GM15510 (cell line): ENCODE measurements at regions not wholly inside any gene's neighbourhood (a gene's known extent, or its start where the extent isn't known, plus 50 kb on each side); places are given as distances from the start of the nearest gene placed in this dataset.

Experiments used
- POLR2A ChIP-seq: IDR thresholded peaks from 3 replicates; pipeline ENCODE4 v1.6.1; 2011; ENCODE audit warnings: borderline replicate concordance; ENCODE audit not compliant: insufficient read length; ENCODE audit errors: extremely low read depth

- TF ChIP-seq POLR2A, result peak; percentile 37
Observed at GRCh38 chr7:149714081-149714909, 59.1 kb downstream of the ZNF467 start.

DNA sequence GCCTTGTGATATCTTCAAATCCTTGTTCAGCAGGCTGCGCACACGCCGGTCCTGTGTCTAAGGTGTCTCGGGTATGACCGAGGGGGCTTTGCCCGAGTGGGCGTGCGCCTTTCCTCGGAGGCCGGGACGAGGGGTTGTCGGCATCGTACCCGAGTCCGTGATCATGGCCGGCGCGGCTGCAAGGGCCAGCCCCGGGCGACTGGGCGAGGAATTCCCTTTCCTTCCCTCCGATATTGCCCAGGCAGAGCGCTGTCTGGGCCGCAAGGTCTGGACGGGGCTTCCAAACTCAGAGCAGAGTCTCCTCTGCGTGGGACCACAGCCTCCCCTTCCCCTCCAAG lies 59.7 kb downstream of the ZNF467 start:
- TF ChIP-seq POLR2A, result no peak

DNA sequence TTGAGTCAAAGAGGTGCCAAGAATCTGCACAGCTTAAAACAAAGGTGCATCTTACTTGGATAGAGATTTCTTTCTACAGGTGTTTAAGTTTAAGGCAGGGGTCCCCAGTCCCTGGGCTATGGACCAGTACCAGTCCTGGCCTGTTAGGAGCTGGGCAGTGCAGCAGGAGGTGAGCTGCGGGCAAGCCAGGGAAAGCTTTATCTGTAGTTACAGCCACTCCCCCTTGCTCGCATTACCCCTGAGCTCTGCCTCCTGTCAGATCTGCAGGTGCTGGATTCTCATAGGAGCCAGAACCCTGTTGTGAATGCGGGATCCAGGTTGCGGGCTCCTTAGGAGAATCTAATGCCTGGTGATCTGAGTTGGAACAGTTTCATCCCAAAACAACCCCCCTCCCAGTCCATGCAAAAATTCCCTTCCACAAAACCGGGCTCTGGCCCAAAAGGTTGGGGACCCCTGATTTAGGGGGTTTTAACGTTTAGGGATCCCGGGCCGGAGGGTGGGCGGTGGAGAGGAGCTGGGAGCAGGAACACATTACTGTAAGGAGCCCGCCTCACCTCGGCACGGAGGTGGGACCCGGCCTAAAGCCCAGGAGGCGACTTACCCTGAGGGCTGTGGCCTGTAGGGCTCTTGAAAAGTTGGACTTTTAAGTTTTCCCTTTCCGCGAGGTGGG lies 60.2 kb downstream of the ZNF467 start:
- TF ChIP-seq POLR2A, result no peak

DNA sequence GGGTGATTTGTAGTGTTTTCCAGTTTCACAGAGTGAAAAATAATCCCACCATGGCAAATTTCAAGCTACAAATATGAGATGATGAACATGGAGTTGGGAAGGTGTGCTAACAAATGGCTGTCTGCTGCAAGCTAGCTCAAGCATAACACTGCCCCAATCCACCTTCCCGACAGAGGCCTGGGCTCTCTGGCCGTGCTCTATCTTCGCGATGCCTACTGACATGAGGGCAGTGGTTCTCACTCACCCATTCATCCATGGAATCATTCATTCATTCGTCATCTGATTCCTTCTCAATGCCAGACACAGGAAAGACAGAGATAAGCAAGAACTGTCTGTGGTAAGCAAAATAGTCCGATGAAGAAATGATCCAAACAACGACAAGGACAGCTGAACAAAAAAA lies 65.4 kb downstream of the ZNF467 start:
- no peak for TF ChIP-seq POLR2A

DNA sequence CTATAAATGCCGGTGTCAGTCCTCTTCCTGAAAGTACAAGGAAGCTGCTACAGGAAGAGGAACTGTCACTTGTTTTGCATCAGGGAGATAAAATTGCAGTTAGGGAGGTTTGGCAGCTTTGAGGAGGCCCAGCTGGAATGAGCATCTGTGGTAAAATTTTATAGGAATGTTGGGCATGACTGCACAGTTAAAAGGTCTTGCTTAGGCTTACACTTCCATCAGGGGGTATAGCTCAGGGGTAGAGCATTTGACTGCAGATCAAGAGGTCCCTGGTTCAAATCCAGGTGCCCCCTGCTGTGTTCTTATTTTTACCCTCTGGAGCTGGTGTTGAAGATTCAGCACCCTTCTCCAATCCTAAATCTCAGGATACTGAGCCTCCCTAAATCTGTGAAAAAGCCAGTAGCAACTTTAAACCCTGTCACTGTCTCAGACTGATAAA lies 65.9 kb downstream of the ZNF467 start:
- TF ChIP-seq POLR2A, result no peak

GRCh38 chr7:149706398-149706797 lies 67.0 kb downstream of the ZNF467 start:
- no peak for TF ChIP-seq POLR2A

DNA sequence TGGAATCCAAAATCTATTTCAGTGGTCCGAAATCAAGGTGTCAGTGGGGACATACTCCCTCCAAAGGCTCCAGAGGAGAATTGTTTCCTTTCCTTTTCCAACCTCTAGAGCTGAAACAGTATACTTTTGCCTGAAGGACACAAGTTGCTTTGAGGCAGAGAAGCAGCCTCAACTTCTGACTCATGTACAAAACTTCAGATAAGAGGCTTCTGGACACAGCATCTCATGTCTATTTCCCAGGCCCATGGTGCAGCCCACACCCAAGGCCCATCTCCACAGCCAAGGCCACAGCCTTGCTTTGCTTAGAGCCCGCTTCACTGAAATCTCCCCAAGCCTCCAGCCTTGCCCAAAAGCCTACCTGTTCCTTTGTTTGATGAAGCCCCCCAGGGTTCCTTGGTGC lies 68.9 kb downstream of the ZNF467 start:
- TF ChIP-seq POLR2A, result no peak

GRCh38 chr7:149703044-149703650 lies 70.2 kb downstream of the ZNF467 start:
- TF ChIP-seq POLR2A, result no peak

DNA sequence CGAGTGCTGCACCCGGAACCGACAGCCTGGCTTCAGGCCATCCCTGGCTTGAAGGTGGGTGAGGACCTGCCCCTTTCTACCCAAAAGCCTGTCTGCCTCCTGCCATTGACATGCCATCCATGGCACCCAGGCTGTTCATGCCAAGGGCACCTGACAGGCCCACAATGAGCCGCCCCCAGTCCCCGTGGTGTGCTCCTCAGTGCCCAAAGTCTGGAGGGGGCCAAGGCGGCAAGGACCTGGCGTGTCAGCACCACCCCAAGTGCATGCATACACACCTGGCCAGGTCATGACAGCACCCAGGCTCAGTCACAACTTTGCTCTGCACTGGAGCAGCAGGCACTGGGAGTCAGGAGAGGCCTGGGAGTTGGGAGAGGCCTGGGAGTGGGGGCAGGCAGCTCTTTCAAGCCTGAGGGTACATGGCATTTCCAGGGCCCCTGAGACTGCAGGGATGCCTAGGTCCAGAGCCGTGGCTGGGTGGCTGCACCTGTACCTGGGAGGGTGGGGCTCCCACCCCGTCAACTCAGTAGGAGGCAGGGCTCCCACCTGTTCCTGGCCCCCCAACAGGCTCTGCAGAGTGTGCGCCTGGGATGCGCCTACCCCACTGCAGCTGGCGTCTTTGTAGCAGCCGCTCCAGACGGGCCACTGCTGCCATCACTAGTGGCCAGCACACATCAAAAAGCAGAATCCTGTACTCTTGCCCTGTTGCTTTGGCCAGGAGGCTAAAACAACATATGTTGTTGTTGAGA lies 71.7 kb downstream of the ZNF467 start:
- TF ChIP-seq POLR2A, result no peak

GRCh38 chr7:149696280-149696679 lies 77.1 kb downstream of the ZNF467 start:
- no peak for TF ChIP-seq POLR2A

DNA sequence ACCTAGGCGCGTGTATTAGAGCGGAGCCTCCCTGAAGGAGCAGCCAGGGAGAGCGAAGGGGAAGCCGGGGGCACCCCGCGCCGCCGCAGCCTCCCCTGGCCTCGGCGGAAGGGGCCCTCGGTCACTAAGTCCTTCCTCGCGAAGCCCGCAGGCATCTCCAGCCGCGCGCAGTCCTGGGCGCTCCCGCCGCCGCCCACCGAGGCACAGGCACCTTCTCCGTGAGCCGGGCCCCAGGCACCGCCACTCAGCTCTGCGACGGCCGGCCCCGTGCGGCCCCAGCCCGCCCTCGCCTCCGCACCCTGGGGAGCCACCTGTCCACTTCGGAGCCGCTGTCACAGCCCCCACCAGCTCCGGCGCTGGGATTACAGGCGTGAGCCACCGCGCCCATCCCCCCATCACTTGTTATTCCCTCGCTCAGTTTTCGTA lies 80.8 kb downstream of the ZNF467 start:
- TF ChIP-seq POLR2A, result no peak

DNA sequence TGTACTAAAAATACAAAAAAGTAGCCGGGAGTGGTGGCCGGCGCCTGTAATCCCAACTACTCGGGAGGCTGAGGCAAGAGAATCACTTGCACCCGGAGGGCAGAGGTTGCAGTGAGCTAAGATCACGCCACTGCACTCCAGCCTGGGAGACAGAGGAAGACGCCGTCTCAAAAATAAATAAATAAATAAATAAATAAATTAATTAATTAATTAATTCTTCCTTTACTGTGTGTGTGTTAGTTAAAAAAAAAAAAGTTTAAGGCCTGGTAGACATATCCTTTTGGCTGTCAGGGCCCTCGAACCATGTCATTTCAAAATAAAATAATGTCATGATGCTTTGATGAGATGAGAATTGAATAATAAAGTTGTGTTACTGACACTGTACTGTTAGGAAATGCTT lies 81.3 kb downstream of the ZNF467 start:
- TF ChIP-seq POLR2A, result no peak

- no peak for TF ChIP-seq POLR2A
Observed at GRCh38 chr7:149690688-149691446, 82.5 kb downstream of the ZNF467 start.

DNA sequence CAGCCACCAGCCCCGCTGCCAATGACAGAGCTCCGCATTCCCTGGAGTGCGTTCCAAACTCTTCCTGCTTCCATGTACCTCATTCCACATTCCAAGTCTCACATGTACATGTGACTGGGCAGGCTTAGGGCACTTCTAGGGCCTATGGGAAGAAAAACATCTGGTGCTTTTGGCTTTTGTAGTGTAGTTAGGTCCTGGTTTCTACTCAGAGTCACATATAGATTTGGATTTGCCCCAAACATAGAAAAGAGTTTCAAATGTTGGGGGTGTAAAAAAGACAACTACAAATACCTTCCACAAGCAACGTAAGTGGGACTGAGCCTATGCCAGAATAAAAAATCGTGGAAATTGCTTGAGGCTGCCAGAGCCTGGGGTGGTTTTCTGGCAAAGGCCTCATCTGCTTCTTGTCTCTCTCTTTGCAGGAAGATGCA lies 84.1 kb downstream of the ZNF467 start:
- TF ChIP-seq POLR2A, result no peak
